ENCODE measurements at regions not wholly inside any gene's neighbourhood (a gene's known extent, or its start where the extent isn't known, plus 50 kb on each side); places are given as distances from the start of the nearest gene placed in this dataset.

GRCh38 chr18:8937160-8938094 is 165.1 kb upstream of the NDUFV2 start:
- in situ Hi-C loops (cut with HindIII; ENCODE audit: low pct_unique_long_range_greater_than_20kb, low sequenced_read_pairs): no loop called here
- no peak for DNase-seq (ENCODE audit: low read depth)

DNA sequence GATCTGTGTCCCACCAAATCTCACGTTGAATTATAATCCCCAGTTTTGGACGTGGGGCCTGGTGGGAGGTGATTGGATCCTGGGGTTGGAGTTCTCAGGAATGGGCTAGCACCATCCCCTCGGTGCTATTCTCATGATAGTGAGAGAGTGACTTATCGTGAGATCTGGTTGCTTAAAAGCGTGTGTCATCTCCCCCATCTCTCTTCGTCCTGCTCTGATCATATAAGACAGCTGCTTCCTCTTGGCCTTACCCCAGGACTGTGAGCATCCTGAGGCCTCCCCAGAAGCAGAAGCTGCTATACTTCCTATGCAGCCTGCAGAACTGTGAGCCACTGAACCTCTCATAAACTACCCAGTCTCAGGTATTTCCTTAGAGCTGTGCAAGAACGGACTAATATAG is 163.7 kb upstream of the NDUFV2 start:
- in situ Hi-C loops (cut with HindIII; ENCODE audit: low pct_unique_long_range_greater_than_20kb, low sequenced_read_pairs): no loop called here
- DNase-seq (ENCODE audit: low read depth): no peak

DNA sequence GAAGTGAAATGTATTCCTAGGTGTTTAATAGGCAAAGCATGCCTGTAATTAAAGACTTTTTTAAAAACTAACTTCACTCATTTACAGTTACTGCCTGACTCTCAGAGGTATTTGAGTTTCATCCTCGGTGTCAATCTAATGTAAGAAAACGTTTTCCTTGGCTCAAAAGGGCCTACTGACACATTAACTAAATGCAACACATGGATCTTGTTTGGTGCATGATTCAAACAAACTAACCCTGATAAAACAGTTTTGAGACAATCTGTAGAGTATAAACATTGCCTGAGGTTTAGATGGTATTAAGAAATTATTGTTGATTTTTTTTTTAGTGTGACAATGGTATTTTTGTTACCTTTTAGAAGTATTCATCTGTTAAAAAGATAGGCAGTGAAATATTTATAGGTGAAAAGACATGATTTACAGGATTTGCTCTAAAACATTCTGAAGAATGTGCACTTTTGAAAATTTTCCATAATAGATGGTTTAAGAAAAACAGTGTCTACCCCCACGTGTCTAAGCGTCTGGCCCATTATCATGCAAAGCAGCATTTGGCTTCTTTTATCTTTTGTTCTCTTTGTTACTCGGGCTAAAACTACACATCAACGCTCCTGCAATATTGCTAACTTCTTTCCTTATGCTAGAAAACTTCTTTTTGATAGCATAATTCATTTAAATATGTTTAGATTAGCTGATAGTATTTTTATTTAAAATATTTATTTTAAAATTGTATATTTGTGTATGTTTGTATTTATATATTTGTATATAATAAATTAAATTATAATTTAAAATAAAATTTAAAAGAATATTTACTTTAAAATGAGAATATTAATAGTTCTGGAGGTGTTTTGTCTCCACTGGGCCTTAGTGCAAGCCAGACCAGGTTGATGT is 160.2 kb upstream of the NDUFV2 start:
- in situ Hi-C loops (cut with HindIII; ENCODE audit: low pct_unique_long_range_greater_than_20kb, low sequenced_read_pairs): no loop called here
- DNase-seq (ENCODE audit: low read depth): no peak

- in situ Hi-C loops (cut with HindIII; ENCODE audit: low pct_unique_long_range_greater_than_20kb, low sequenced_read_pairs): no loop called here
- no peak for DNase-seq (ENCODE audit: low read depth)
Observed at GRCh38 chr18:8942909-8943545, 159.5 kb upstream of the NDUFV2 start.

GRCh38 chr18:8943900-8944870 is 158.3 kb upstream of the NDUFV2 start:
- in situ Hi-C loops (cut with HindIII; ENCODE audit: low pct_unique_long_range_greater_than_20kb, low sequenced_read_pairs): no loop called here
- no peak for DNase-seq (ENCODE audit: low read depth)

DNA sequence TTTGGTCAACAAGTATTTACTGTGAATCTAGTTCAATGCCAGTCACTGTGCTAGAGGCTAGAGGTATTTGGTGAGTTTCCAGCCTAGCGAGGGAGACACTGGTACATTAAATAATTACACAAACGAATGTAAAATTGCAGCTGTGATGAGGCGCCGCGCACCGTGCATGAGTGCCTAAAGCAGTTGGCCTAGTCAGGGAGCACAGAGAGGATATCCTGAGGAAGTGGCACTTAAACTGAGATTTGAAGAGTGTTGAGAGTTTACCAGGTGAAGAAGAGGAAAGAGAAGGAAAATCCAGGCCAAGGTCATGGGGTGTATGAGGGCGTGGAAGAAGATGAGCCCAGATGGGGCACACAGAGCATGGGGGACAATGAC is 157.6 kb upstream of the NDUFV2 start:
- no peak for DNase-seq (ENCODE audit: low read depth)
- in situ Hi-C loops (cut with HindIII; ENCODE audit: low pct_unique_long_range_greater_than_20kb, low sequenced_read_pairs): no loop called here

DNA sequence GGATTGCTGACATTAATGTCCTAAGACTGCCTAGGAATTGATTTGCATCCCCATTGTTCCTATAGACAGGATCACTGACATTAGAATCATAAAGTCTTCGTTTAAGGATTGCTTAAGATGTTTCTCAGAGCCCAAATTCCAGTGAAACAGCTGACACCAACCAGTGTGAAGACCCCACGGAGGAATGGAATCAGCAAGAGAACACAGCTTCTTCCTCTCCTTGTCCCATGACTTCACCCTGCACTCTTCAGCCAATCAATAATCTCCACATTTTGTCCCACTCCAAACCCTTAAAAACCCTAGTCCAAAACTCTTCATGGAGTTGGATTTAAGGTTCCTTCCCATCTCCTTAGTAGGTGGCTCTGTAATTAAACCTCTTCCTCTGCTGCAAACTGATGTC is 157.0 kb upstream of the NDUFV2 start:
- in situ Hi-C loops (cut with HindIII; ENCODE audit: low pct_unique_long_range_greater_than_20kb, low sequenced_read_pairs): no loop called here

DNA sequence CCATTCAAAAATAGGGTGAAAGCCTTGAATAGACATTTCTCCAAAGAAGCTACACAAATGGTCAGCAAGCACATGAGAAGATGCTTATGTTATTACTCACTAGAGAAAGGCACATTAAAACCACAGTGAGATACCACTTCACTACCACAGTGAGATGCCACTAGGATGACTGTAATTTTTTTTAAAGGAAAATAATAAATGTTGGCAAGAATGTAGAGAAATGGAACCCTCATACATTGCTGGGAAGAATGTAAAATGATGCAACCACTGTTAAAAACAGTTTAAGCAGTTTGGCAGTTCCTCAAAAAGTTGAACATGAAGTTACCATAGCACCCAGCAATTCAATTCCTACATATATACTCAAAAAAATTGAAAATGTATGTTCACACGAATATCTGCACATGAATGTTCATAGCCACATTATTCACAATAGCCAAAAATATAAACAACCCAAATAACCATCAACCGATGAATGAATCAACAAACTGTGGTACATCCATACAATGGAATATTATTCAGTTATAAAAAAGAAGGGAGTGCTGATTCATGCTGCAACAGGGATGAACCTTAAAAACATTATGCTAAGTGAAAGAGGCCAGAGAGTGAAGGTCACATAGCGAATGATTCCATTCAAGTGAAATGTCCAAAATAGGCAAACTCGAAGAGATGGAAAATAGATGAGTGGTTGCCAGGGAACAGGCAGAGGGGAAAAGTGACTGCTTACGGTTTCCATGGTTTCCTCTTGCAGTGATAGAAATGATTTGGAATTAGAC is 156.2 kb upstream of the NDUFV2 start:
- peak; percentile 42 for DNase-seq (ENCODE audit: low read depth)
- in situ Hi-C loops (cut with HindIII; ENCODE audit: low pct_unique_long_range_greater_than_20kb, low sequenced_read_pairs): no loop called here

More for the DNA sequence above, 157.0 kb upstream of the NDUFV2 start:
- no peak for DNase-seq (ENCODE audit: low read depth)

- DNase-seq (ENCODE audit: low read depth): no peak
- in situ Hi-C loops (cut with HindIII; ENCODE audit: low pct_unique_long_range_greater_than_20kb, low sequenced_read_pairs): no loop called here
Observed at GRCh38 chr18:8947566-8947965, 154.9 kb upstream of the NDUFV2 start.

GRCh38 chr18:8948011-8948410 is 154.5 kb upstream of the NDUFV2 start:
- in situ Hi-C loops (cut with HindIII; ENCODE audit: low pct_unique_long_range_greater_than_20kb, low sequenced_read_pairs): no loop called here

GRCh38 chr18:8948471-8949149 is 153.9 kb upstream of the NDUFV2 start:
- in situ Hi-C loops (cut with HindIII; ENCODE audit: low pct_unique_long_range_greater_than_20kb, low sequenced_read_pairs): no loop called here
- peak; percentile 73 for DNase-seq (ENCODE audit: low read depth)

More at GRCh38 chr18:8948011-8948410, 154.5 kb upstream of the NDUFV2 start:
- no peak for DNase-seq (ENCODE audit: low read depth)

GRCh38 chr18:8949206-8949605 is 153.3 kb upstream of the NDUFV2 start:
- no peak for DNase-seq (ENCODE audit: low read depth)
- in situ Hi-C loops (cut with HindIII; ENCODE audit: low pct_unique_long_range_greater_than_20kb, low sequenced_read_pairs): no loop called here

DNA sequence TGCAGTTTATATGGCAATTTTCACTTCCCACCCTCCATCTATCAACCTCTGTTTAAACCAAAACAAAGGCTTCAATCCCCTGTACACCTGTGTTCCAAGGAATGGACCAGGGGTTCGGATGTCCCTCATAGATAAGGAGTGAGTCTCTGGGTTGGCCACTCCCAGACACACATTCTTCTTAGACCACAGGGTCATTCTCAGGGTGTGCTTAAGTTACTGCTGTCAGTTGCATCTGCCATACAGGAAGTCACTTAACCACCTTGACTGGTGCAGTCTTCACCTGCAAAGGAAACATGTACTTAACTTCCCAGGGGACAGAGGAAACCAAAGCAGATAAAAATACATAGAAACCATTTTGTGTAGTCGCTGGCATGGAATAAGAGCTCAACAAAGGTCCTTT is 151.0 kb upstream of the NDUFV2 start:
- in situ Hi-C loops (cut with HindIII; ENCODE audit: low pct_unique_long_range_greater_than_20kb, low sequenced_read_pairs): no loop called here
- DNase-seq (ENCODE audit: low read depth): no peak

DNA sequence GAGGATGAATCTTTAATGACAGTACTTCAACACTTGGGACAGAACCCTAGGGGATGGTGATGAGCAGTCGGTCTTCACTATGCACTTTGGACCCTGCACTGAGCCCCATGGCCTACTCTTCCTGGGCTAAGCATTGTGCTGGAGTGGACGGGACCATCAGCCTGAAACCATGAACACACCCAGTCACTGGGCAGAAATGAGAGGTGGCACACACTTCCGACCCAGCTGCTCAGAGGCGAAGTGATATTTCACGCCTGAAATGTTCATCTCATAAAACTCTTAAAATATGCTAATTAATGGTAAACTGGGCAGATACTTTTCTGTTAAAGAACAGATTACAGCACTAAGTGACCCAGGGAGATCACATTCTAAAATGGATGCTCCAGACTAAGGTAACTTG is 150.3 kb upstream of the NDUFV2 start:
- in situ Hi-C loops (cut with HindIII; ENCODE audit: low pct_unique_long_range_greater_than_20kb, low sequenced_read_pairs): no loop called here
- no peak for DNase-seq (ENCODE audit: low read depth)

DNA sequence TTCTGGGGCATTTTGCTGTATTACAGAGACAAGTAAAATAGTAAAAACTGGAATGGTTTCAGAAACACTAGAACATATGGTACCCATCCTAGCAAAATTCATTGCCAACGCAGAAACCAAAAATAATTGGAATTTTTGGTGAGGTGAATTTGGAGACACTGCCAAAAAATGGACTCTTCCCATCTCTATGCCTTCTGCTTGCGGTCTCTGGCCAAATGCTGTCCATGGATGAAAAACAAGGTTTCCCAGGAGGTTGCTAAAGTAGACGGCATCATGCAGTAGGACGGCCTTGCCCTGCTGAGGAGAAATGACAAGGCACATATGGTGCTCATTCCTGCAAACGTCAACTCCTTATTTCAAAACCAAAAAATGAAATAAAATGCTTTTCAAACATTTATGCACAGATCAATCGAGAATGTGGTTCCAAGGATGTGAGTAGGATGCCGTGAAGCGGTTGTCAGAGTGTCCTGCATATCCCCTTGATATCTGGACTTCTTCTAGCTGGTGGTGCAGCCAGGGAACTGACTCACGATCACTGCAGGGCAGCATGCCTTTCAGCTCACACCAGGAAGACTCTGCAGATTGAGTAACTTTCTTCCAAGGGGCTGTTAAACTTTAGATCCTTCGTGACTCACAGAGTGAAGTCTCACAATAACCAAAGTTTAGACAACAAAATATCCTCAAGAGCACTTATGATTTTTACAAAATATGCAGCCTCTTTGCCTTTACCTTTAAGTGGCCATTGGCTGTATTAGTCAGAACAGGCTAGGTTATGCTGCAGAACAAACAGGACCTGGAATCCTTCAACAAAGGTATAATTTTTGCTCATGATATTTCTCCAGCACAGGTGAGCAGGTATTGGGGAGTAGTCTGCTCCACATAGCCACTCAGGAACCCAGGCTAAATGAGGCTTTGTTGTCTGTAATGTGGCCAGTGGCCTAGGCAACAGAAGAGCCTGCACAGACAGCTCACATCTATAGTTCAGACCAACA is 149.4 kb upstream of the NDUFV2 start:
- in situ Hi-C loops (cut with HindIII; ENCODE audit: low pct_unique_long_range_greater_than_20kb, low sequenced_read_pairs): no loop called here
- DNase-seq (ENCODE audit: low read depth): no peak

Data from Caki2 (cell line).